ENCODE measurements at regions not wholly inside any gene's neighbourhood (a gene's known extent, or its start where the extent isn't known, plus 50 kb on each side); places are given as distances from the start of the nearest gene placed in this dataset.

- H3K27me3 ChIP-seq = peaks cover 0 to 74% (median 0%) of the 10 kb centered on the region in 9 donors
- 68 to 86% (median 75%) methylated on average over 5 of the region's 5 CpGs for WGBS, 4 donors
These were observed 75.9 kb upstream of the DOCK9 start for GRCh38 chr13:99053636-99054233.

GRCh38 chr13:99055281-99055680, 77.4 kb upstream of the DOCK9 start:
- ATAC-seq (peak in 1 of 4 donors; percentile 7), DNase-seq (no peak)
- intact Hi-C loops (cut with DNase I) = no loop called here
- Histone ChIP-seq H3K9me3 (no peaks in the 10 kb centered on the region), H3K27me3 (peaks cover 0 to 63% (median 0%) of the 10 kb centered on the region in 9 donors), H3K4me1 (peaks cover 0 to 68% (median 28%) of the 10 kb centered on the region in 12 donors), H3K27ac (peak overlapping the region in 8 of 12 donors; percentile 4 to 78 (median 30)), H3K36me3 (no peaks in the 10 kb centered on the region), H3K4me3 (no peak overlapping the region)
- WGBS, 4 donors = 45 to 64% (median 50%) methylated on average over 10 of the region's 10 CpGs
- TF ChIP-seq CTCF (IDR thresholded peaks at IDR 0.05) (no peak), POLR2A (IDR thresholded peaks at IDR 0.05) (no peak)

More at GRCh38 chr13:99053636-99054233, 75.9 kb upstream of the DOCK9 start:
- DNase-seq (no peak), ATAC-seq (no peak)
- no peaks in the 10 kb centered on the region for H3K36me3 ChIP-seq
- H3K4me3 ChIP-seq = no peak overlapping the region
- peaks cover 0 to 73% (median 28%) of the 10 kb centered on the region in 12 donors for H3K4me1 ChIP-seq
- no peaks in the 10 kb centered on the region for H3K9me3 ChIP-seq
- peak overlapping the region in 2 of 12 donors; percentile 27 to 78 for H3K27ac ChIP-seq
- no peak for TF ChIP-seq CTCF (IDR thresholded peaks at IDR 0.05)
- no peak for TF ChIP-seq POLR2A (IDR thresholded peaks at IDR 0.05)
- intact Hi-C loops (cut with DNase I) = no loop called here

GRCh38 chr13:99055735-99056134, 77.9 kb upstream of the DOCK9 start:
- no peaks in the 10 kb centered on the region for H3K9me3 ChIP-seq
- peak in 1 of 4 donors; percentile 18 for ATAC-seq
- H3K36me3 ChIP-seq = no peaks in the 10 kb centered on the region

More at GRCh38 chr13:99055735-99056134, 77.9 kb upstream of the DOCK9 start:
- Histone ChIP-seq H3K27ac (peak overlapping the region in 6 of 12 donors; percentile 4 to 78 (median 30)), H3K4me3 (no peak overlapping the region), H3K4me1 (peaks cover 0 to 68% (median 31%) of the 10 kb centered on the region in 12 donors), H3K27me3 (peaks cover 0 to 60% (median 0%) of the 10 kb centered on the region in 9 donors)
- 74 to 94% (median 82%) methylated on average over 1 of the region's 1 CpG for WGBS, 4 donors
- TF ChIP-seq CTCF (IDR thresholded peaks at IDR 0.05) (no peak), POLR2A (IDR thresholded peaks at IDR 0.05) (no peak)
- DNase-seq = no peak
- intact Hi-C loops (cut with DNase I) = no loop called here
